HG02571 (cell line): ENCODE measurements at regions not wholly inside any gene's neighbourhood (a gene's known extent, or its start where the extent isn't known, plus 50 kb on each side); places are given as distances from the start of the nearest gene placed in this dataset.

Experiments used
- ATAC-seq: cut with Tn5 transposase; IDR thresholded peaks from one replicate; pipeline ENCODE4 v1.9.1; 2021; ENCODE audit warnings: mild to moderate bottlenecking, moderate library complexity; ENCODE audit not compliant: unreplicated experiment

- no peak for ATAC-seq
These were observed 161.9 kb upstream of the RGMA start for GRCh38 chr15:93250950-93251349.

- ATAC-seq = no peak
These were observed 161.2 kb upstream of the RGMA start for GRCh38 chr15:93250209-93250608.

GRCh38 chr15:93249623-93250022 lies 160.6 kb upstream of the RGMA start:
- no peak for ATAC-seq

- no peak for ATAC-seq
These were observed 158.6 kb upstream of the RGMA start for GRCh38 chr15:93247466-93248121.

- ATAC-seq = no peak
These were observed 157.5 kb upstream of the RGMA start for GRCh38 chr15:93246266-93247242.

GRCh38 chr15:93245661-93246042 lies 156.6 kb upstream of the RGMA start:
- no peak for ATAC-seq

- ATAC-seq = no peak
These were observed 156.0 kb upstream of the RGMA start for GRCh38 chr15:93244696-93245660.

- ATAC-seq = no peak
These were observed 154.6 kb upstream of the RGMA start for GRCh38 chr15:93243573-93243972.

- ATAC-seq = no peak
These were observed 152.9 kb upstream of the RGMA start for GRCh38 chr15:93241696-93242585.

- no peak for ATAC-seq
These were observed 151.0 kb upstream of the RGMA start for GRCh38 chr15:93239993-93240392.

GRCh38 chr15:93239591-93239990 lies 150.6 kb upstream of the RGMA start:
- no peak for ATAC-seq

- ATAC-seq = no peak
These were observed 149.6 kb upstream of the RGMA start for GRCh38 chr15:93238641-93239040.

- ATAC-seq = no peak
These were observed 147.1 kb upstream of the RGMA start for GRCh38 chr15:93235926-93236780.

GRCh38 chr15:93235269-93235668 lies 146.3 kb upstream of the RGMA start:
- ATAC-seq = no peak

- no peak for ATAC-seq
These were observed 144.7 kb upstream of the RGMA start for GRCh38 chr15:93233710-93234109.

- ATAC-seq = no peak
These were observed 143.8 kb upstream of the RGMA start for GRCh38 chr15:93232845-93233244.

GRCh38 chr15:93231994-93232393 lies 143.0 kb upstream of the RGMA start:
- ATAC-seq = no peak

GRCh38 chr15:93231261-93231925 lies 142.4 kb upstream of the RGMA start:
- ATAC-seq = no peak

GRCh38 chr15:93228546-93228945 lies 139.5 kb upstream of the RGMA start:
- ATAC-seq = no peak
